ENCODE measurements at regions not wholly inside any gene's neighbourhood (a gene's known extent, or its start where the extent isn't known, plus 50 kb on each side); places are given as distances from the start of the nearest gene placed in this dataset.
A peak's percentile ranks its signal among the peaks of the same experiment; 100 is the strongest.

DNA sequence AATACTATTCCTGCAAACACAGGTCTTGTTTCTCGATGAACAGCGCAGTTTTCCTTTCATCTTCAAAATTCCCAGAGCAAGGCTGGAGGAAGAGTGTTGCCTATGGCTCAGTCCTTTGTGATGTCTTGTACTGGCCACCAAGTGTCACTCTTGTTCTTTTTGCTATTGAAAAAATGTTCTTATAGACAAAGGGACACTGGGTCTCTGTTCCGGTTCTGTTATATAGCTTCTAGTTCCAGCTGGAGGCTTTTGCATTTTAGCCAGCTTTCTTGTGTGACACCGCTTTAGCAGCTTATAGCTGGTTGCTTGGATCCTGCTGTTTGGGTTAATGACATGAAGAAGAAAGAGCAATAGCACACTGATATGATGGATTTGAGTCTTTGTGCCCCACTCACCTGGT lies 343.7 kb upstream of the KCNN2 start:
- Histone ChIP-seq H3K4me3 (no peak overlapping the region), H3K36me3 (no peaks in the 10 kb centered on the region), H3K4me1 (no peaks in the 10 kb centered on the region), H3K9me3 (no peaks in the 10 kb centered on the region), H3K27me3 (peaks cover 0 to 2% (median 0%) of the 10 kb centered on the region in 3 donors), H3K27ac (no peak overlapping the region)
- no peak for ATAC-seq
- DNase-seq, result no peak
- intact Hi-C loops (cut with DNase I; ENCODE audit: low total_unique reads), result loop anchor here (1.0 kb wide), 1 partner anchor 432 kb away; no protein-coding TSS in a partner anchor
- in situ Hi-C loops (cut with MboI; ENCODE audit: low sequenced_read_pairs in 4 of 4), result loop anchor here in 1 of 4 donors (10.0 kb wide), 1 partner anchor 437 kb away; no protein-coding TSS in a partner anchor
- TF ChIP-seq POLR2A (IDR thresholded peaks at IDR 0.05), result no peak
- TF ChIP-seq, protein P1, sequence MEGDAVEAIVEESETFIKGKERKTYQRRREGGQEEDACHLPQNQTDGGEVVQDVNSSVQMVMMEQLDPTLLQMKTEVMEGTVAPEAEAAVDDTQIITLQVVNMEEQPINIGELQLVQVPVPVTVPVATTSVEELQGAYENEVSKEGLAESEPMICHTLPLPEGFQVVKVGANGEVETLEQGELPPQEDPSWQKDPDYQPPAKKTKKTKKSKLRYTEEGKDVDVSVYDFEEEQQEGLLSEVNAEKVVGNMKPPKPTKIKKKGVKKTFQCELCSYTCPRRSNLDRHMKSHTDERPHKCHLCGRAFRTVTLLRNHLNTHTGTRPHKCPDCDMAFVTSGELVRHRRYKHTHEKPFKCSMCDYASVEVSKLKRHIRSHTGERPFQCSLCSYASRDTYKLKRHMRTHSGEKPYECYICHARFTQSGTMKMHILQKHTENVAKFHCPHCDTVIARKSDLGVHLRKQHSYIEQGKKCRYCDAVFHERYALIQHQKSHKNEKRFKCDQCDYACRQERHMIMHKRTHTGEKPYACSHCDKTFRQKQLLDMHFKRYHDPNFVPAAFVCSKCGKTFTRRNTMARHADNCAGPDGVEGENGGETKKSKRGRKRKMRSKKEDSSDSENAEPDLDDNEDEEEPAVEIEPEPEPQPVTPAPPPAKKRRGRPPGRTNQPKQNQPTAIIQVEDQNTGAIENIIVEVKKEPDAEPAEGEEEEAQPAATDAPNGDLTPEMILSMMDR (IDR thresholded peaks at IDR 0.05 in 4 of 5, conservative IDR thresholded peaks at IDR 0.05 in 1 of 5), result peak in 2 of 5 experiments; percentile 35 to 51

DNA sequence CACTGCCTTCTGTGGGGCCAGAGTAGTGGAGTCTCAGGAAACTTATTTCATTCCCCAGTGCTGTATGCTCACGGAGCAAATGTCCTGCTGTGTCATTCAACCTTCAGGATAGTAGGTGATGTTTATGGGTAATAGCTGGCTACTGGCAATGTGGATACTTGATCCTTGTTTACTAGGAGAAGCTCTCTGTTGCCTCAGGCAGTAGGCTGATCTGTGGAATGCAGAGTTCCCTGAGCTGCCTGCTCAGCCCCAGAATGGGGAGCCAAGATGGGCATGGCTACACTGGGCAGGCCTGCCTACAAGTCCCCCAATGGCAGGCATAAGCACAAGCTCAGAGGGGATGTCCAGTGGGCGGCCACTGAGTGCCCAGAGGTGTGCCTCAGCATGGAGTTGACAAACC lies 323.1 kb upstream of the KCNN2 start:
- Histone ChIP-seq H3K4me1 (no peaks in the 10 kb centered on the region), H3K27me3 (no peaks in the 10 kb centered on the region), H3K9me3 (no peaks in the 10 kb centered on the region), H3K4me3 (no peak overlapping the region), H3K36me3 (no peaks in the 10 kb centered on the region), H3K27ac (no peak overlapping the region)
- in situ Hi-C loops (cut with MboI; ENCODE audit: low sequenced_read_pairs in 4 of 4) (no loop called here), intact Hi-C loops (cut with DNase I; ENCODE audit: low total_unique reads) (no loop called here)
- no peak for ATAC-seq
- DNase-seq, result no peak
- TF ChIP-seq, protein P1 (IDR thresholded peaks at IDR 0.05 in 4 of 5, conservative IDR thresholded peaks at IDR 0.05 in 1 of 5), result no peak
- no peak for TF ChIP-seq POLR2A (IDR thresholded peaks at IDR 0.05)

DNA sequence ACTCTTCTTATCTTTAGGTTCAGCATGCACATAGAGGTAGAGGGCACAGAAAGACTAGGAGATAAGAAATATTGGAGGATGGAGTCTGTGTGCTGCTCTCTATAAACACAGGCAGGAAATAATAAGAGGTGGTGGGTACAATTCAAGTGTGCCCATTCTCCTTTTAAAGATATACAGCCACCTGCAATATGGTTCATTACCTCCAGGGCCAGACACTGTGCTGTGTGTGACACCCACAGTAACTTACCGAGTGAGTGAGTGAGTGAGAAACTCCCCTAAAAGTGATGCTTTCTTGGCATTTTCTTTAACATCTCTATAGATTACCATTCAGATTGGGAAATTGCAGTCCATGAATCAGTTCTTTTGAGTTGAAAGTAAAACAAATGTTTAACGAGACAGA lies 311.8 kb upstream of the KCNN2 start:
- no peak for DNase-seq
- TF ChIP-seq POLR2A (IDR thresholded peaks at IDR 0.05), result no peak
- no peak overlapping the region for H3K27ac ChIP-seq
- H3K27me3 ChIP-seq, result no peaks in the 10 kb centered on the region
- no peaks in the 10 kb centered on the region for H3K9me3 ChIP-seq
- ATAC-seq, result no peak
- intact Hi-C loops (cut with DNase I; ENCODE audit: low total_unique reads) (no loop called here), in situ Hi-C loops (cut with MboI; ENCODE audit: low sequenced_read_pairs in 4 of 4) (no loop called here)
- no peak overlapping the region for H3K4me3 ChIP-seq
- H3K36me3 ChIP-seq, result no peaks in the 10 kb centered on the region
- H3K4me1 ChIP-seq, result peaks cover 11 to 17% of the 10 kb centered on the region in 2 donors

DNA sequence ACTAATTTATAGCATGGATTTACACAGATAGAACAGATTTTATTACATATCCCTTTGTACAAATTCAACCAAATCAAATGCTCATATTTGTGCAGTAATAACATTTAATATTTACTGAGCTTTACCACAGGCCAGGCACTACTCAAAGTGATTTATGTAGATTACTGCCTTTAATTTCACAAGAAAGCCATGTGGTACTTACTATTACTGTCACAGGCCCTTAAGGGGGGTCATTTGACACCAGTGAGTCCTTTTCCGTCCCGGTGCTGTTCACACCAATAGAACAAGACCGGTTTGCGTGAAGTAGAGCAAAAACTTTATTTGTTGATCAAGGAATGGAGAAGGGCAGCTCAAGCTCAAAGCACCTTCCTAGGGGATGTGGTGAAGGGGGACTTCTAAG lies 308.5 kb upstream of the KCNN2 start:
- H3K9me3 ChIP-seq, result no peaks in the 10 kb centered on the region
- DNase-seq (no peak), ATAC-seq (peak in 1 of 2 donors; percentile 33)
- intact Hi-C loops (cut with DNase I; ENCODE audit: low total_unique reads) (no loop called here), in situ Hi-C loops (cut with MboI; ENCODE audit: low sequenced_read_pairs in 4 of 4) (no loop called here)
- H3K27me3 ChIP-seq, result no peaks in the 10 kb centered on the region
- TF ChIP-seq, protein P1 (IDR thresholded peaks at IDR 0.05 in 4 of 5, conservative IDR thresholded peaks at IDR 0.05 in 1 of 5), result no peak
- no peak overlapping the region for H3K4me3 ChIP-seq
- H3K27ac ChIP-seq, result peak overlapping the region in 2 of 4 donors; percentile 50 to 67
- no peaks in the 10 kb centered on the region for H3K36me3 ChIP-seq
- peaks cover 11 to 18% of the 10 kb centered on the region in 2 donors for H3K4me1 ChIP-seq

DNA sequence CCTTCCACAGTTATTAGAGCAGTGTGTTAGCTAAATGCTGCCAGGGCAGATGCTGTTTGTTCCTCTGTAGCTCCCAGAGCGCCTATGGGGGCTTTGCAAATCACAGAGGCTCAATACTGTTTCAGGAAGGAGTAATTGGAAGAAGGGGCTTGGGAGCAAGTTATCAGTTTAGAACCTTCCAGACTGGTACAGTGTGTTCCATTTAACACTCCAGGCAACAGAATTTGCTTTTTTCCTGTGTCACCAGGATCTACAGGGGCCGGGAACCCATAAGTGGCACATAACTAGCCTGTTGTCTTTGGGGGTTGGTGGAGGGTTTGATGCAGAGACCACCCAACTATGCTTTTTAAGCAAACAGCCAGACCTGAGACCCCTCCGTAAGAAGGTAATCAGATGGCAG lies 307.3 kb upstream of the KCNN2 start:
- in situ Hi-C loops (cut with MboI; ENCODE audit: low sequenced_read_pairs in 4 of 4), result no loop called here

More for the DNA sequence above, 307.3 kb upstream of the KCNN2 start:
- Histone ChIP-seq H3K4me3 (peak overlapping the region in 3 of 4 donors; percentile 60 to 66 (median 65)), H3K4me1 (peaks cover 11 to 18% of the 10 kb centered on the region in 2 donors), H3K36me3 (no peaks in the 10 kb centered on the region), H3K27ac (peak overlapping the region in 3 of 4 donors; percentile 3 to 67 (median 38)), H3K9me3 (no peaks in the 10 kb centered on the region), H3K27me3 (no peaks in the 10 kb centered on the region)
- intact Hi-C loops (cut with DNase I; ENCODE audit: low total_unique reads), result no loop called here
- DNase-seq (no peak), ATAC-seq (no peak)
- TF ChIP-seq POLR2A (IDR thresholded peaks at IDR 0.05), result no peak
- TF ChIP-seq, protein P1 (IDR thresholded peaks at IDR 0.05 in 4 of 5, conservative IDR thresholded peaks at IDR 0.05 in 1 of 5), result no peak
